ENCODE measurements at regions not wholly inside any gene's neighbourhood (a gene's known extent, or its start where the extent isn't known, plus 50 kb on each side); places are given as distances from the start of the nearest gene placed in this dataset.

GRCh38 chr22:27542602-27543001 lies 259.0 kb downstream of the MN1 start:
- no peak for DNase-seq (ENCODE audit: low spot score)

GRCh38 chr22:27543460-27543859 lies 258.1 kb downstream of the MN1 start:
- DNase-seq (ENCODE audit: low spot score) = no peak

- peak; percentile 29 for DNase-seq (ENCODE audit: low spot score)
Measured at GRCh38 chr22:27545085-27545484, 256.5 kb downstream of the MN1 start.

GRCh38 chr22:27546157-27546935 lies 255.2 kb downstream of the MN1 start:
- no peak for DNase-seq (ENCODE audit: low spot score)

GRCh38 chr22:27551402-27551801 lies 250.2 kb downstream of the MN1 start:
- no peak for DNase-seq (ENCODE audit: low spot score)

GRCh38 chr22:27552176-27552575 lies 249.4 kb downstream of the MN1 start:
- no peak for DNase-seq (ENCODE audit: low spot score)

GRCh38 chr22:27552863-27553262 lies 248.7 kb downstream of the MN1 start:
- DNase-seq (ENCODE audit: low spot score) = no peak

- peak; percentile 14 for DNase-seq (ENCODE audit: low spot score)
Measured at GRCh38 chr22:27554106-27554811, 247.3 kb downstream of the MN1 start.

GRCh38 chr22:27554841-27555456 lies 246.6 kb downstream of the MN1 start:
- no peak for DNase-seq (ENCODE audit: low spot score)

GRCh38 chr22:27556371-27556770 lies 245.2 kb downstream of the MN1 start:
- no peak for DNase-seq (ENCODE audit: low spot score)

GRCh38 chr22:27557286-27558008 lies 244.1 kb downstream of the MN1 start:
- no peak for DNase-seq (ENCODE audit: low spot score)

GRCh38 chr22:27558658-27559371 lies 242.7 kb downstream of the MN1 start:
- DNase-seq (ENCODE audit: low spot score) = no peak

GRCh38 chr22:27560781-27561180 lies 240.8 kb downstream of the MN1 start:
- no peak for DNase-seq (ENCODE audit: low spot score)

- DNase-seq (ENCODE audit: low spot score) = no peak
Measured at GRCh38 chr22:27561286-27561904, 240.2 kb downstream of the MN1 start.

- no peak for DNase-seq (ENCODE audit: low spot score)
Measured at GRCh38 chr22:27564806-27565205, 236.8 kb downstream of the MN1 start.

- no peak for DNase-seq (ENCODE audit: low spot score)
Measured at GRCh38 chr22:27566602-27567001, 235.0 kb downstream of the MN1 start.

- DNase-seq (ENCODE audit: low spot score) = no peak
Measured at GRCh38 chr22:27568265-27568664, 233.3 kb downstream of the MN1 start.

- DNase-seq (ENCODE audit: low spot score) = no peak
Measured at GRCh38 chr22:27571463-27572277, 229.9 kb downstream of the MN1 start.

- DNase-seq (ENCODE audit: low spot score) = no peak
Measured at GRCh38 chr22:27572278-27572666, 229.3 kb downstream of the MN1 start.

- no peak for DNase-seq (ENCODE audit: low spot score)
Measured at GRCh38 chr22:27573280-27574001, 228.1 kb downstream of the MN1 start.
